CD4-positive, alpha-beta T cell treated with Interleukin-4 for 4 hours (primary cell): ENCODE measurements at regions not wholly inside any gene's neighbourhood (a gene's known extent, or its start where the extent isn't known, plus 50 kb on each side); places are given as distances from the start of the nearest gene placed in this dataset.
"Not testable (repeated sequence)": the region's sequence is repeated elsewhere in the genome, so short reads cannot be mapped to it uniquely, and the experiment has no call there.

Experiments
- DNase-seq: peaks from one replicate; pipeline ENCODE4 v3.0.0-alpha.2; 2020

DNA sequence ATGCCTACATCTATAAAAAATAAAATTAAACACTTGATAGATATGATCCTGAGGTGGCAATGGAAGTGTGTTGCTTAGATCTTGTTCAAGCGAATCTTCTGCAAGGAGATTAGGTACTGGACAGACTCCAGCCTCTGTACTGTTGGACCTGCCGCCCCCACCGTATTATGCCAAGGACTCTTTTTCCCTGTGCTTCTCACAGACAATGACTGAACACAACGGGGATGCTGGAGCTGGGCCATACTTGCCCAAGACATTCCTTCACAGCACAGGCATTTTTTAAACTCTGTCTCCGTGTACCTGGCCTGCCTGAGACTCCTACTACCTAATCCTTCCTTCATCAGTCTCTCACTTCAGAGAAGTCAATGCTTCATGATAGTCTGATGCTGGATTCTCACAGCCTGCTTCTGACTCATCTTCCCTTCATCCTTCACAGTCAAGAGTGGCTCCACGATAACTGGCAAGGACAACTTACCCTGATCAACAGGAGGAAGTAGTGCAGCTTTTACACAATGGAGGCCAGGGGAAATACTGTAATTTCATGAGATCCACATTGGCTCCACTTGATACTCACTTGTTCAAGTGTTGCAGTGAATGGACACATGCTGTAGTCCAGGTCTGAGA is 754.6 kb upstream of the AGA start:
- no peak for DNase-seq

DNA sequence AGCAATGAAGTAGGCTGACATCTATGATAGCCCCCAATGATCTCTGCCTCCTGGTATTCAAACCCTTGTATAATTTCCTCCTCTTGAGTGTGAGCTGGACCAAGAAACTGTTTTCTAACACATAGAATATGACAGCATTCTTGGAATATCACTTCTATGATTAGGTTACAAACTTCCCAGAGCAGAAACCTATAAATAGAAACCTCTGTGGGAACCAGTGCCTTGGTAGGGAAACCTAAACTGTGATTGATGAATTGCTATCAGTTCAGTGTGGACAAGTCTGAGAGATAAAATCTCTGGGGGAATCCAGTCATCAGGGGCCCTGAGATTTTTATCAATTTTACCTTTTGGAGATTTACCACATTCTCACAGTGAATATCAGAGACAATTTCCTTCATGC is 756.5 kb upstream of the AGA start:
- DNase-seq, result no peak

DNA sequence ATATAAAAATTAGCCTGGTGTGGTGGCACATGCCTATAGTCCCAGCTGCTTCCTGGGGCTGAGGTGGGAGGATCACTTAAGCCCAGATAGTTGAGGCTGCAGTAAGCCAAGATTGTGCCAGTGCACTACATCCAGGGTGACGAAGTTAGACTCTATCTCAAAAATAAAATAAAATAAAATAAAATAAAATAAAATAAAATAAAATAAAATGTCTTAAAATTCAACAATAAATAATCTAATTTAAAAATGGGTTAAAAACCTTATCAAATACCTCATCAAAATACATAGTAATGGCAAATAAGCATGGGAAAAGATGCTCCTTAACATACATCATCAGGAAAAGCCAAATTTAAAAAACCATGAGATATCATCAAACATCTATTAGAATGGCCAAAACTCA is 760.2 kb upstream of the AGA start:
- no peak for DNase-seq

DNA sequence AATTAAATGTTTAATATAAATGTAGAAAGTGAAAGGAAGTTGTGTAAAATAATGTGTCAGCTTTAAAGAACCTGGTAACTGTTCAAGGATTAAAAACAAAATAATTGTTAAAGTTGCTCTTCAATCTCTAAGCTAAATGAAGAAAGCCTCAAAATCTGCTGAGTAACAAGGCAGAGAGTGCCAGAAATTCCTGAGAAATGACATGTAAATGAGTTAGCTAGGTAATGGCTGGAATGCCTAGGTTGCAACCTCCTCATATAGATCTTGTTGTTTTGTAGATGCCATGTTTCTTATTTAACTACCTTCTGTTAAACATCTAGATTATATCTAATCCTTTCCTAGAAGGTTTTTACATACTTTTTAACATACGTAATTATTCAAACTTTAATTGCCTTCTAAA is 763.6 kb upstream of the AGA start:
- no peak for DNase-seq

GRCh38 chr4:178215309-178215708 is 773.1 kb upstream of the AGA start:
- no peak for DNase-seq

DNA sequence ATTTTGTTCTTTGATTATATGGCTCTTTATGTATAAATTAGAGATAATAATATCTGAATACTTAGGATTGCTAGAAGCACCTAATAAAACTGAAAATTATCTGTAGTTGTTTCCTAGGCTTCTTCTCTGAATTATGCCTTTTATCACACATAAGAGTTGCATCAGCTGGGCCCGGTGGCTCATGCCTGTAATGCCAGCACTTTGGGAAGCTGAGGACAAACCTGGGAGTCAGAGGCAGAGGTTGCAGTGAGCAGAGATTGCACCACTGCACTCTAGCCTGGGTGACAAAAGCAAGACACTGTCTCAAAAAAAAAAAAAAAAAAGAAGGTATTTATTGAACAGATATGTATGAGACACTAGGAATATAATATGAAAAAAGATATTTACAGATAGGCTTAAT is 773.5 kb upstream of the AGA start:
- no peak for DNase-seq

DNA sequence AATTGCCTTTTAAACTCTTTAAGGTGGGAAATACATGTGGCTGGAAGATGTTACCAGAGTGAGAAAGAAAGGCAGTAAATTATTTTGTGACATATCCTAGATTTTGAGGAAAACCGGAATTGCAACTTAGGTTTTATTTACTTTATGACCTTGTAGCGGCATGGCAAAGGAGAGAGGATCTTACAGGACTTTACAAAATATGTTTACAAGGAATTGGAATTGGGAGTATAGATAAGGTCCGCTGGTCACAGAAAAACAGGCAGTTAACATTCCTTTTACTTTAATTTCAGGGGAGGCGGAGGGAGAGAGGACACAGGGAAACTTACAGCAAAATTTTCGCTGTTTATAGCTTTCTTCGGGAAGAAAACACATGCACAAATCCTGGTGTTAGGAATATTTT is 784.2 kb upstream of the AGA start:
- DNase-seq, result not testable (repeated sequence)

- DNase-seq, result no peak
Observed at GRCh38 chr4:178233906-178234305, 791.7 kb upstream of the AGA start.

GRCh38 chr4:178240891-178241290 is 798.7 kb upstream of the AGA start:
- DNase-seq, result no peak

GRCh38 chr4:178241601-178242118 is 799.4 kb upstream of the AGA start:
- DNase-seq, result no peak

DNA sequence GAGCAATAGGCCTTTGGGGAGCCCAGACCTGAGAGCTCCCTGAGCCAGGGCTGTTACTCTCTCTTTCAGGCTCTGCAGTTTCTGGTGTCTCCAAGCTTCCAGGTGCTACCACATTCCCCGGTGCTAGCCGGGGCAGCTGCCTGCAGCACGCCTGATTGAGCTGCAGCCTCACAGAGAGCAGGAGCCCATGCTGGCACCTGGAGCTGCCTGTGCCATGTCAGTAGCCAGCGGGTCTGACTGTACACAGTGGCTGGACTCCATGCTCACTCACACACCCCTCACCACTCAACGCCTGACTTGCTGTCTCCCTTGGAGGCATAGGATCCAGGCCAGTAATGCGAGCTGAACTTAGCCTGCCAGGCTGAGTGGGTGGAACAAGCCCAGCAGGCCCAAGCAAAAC is 800.4 kb upstream of the AGA start:
- DNase-seq, result no peak

GRCh38 chr4:178244785-178245184 is 802.5 kb upstream of the AGA start:
- DNase-seq, result no peak

GRCh38 chr4:178255172-178255571 is 812.9 kb upstream of the AGA start:
- DNase-seq, result no peak

GRCh38 chr4:178258603-178259002 is 816.4 kb upstream of the AGA start:
- DNase-seq, result no peak

DNA sequence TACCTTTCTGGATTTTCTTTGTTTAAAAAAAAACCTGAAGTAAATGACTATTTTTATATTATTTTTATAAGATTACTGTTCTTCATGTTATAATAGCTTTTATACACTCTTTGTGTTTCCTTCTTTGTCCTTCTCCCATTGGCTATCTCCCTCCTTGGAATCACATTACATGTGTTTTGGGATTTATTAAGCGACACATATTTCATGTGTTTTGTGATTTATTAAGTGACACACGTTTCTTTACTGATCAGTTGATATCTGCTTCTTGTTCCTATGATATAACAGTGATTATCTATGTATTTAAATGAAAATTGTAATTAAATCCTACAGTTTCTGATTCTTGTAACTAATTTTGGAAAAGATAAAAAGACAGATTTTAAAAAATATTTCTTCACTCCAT is 817.3 kb upstream of the AGA start:
- DNase-seq, result no peak

DNA sequence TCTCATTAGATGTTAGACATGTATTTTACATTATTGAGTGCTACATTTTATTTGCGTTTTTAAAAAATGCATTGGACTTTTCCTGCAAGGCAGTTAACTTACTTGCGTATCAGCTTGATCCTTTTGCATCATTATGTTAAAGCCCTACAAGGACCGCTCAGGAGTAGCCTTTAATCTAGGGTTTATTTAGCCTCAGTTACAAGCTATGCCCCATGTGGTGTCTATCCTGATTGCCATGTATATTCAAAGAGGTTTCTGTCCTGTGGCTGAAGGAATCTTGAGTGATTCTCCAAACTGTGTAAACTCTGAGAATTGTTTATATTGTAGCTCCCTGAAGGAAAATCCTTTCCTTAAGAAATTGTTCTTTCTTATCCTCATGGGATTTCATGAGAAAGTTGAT is 821.8 kb upstream of the AGA start:
- no peak for DNase-seq

- no peak for DNase-seq
Observed at GRCh38 chr4:178271386-178271785, 829.1 kb upstream of the AGA start.

- no peak for DNase-seq
Observed at GRCh38 chr4:178273168-178273567, 830.9 kb upstream of the AGA start.

DNA sequence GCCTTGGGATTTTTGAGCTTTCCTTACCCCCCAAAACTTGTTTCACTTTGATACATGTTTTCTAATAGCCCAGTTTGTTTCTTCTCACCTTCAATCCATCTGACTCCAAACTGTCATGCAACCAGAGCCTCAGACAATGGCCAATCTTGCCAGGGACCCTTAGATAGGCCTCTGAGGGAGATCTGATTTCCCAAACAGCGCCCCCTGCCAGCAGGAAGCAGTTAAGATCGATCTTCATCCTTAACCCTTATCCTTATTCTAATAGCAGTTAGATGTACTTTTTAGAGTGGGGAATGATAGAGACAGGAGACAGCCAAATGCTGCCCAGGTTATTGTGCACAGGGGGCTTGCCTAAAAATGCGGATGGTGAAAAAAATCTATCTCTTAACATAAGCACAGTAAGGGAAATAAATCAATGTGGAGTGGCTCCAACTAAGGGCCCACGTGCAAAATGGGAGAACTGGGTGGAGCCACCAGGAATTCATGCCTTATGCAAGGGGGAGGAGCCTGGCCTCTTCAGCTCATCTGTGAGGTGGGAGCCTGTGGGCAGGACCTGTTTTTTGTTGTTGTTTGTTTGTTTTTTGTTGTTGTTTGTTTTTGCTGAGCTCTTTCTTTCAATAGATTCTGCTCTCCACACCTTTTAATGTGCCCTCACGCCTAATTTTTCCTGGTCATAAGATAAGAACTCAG is 833.6 kb upstream of the AGA start:
- DNase-seq, result no peak

GRCh38 chr4:178280362-178280761 is 838.1 kb upstream of the AGA start:
- DNase-seq, result no peak

- DNase-seq, result no peak
Observed at GRCh38 chr4:178288462-178288861, 846.2 kb upstream of the AGA start.

GRCh38 chr4:178293601-178294000 is 851.4 kb upstream of the AGA start:
- DNase-seq, result no peak

DNA sequence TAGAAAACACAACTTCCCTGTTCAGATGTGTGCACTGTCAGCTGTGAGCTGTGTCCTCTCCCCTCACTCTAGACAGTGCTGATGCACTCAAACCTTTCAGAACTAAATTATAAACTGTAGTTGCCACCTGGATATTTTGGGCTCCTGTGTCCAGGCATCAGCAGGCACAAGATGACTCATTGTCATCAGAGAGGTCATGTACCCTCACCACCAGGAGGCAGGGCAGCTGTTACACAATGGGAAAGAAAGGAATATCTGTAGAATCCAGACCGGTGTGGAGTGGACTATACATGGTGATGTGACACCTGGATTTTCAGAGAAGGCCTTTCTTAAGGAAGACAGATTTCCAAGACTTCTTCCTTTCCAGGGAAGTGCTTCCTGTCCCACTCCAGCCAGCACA is 854.4 kb upstream of the AGA start:
- no peak for DNase-seq

GRCh38 chr4:178306565-178306964 is 864.3 kb upstream of the AGA start:
- DNase-seq, result no peak

- no peak for DNase-seq
Observed at GRCh38 chr4:178309890-178310289, 867.7 kb upstream of the AGA start.
